ENCODE measurements at regions not wholly inside any gene's neighbourhood (a gene's known extent, or its start where the extent isn't known, plus 50 kb on each side); places are given as distances from the start of the nearest gene placed in this dataset.
A peak's percentile ranks its signal among the peaks of the same experiment; 100 is the strongest.
"Not testable (repeated sequence)": the region's sequence is repeated elsewhere in the genome, so short reads cannot be mapped to it uniquely, and the experiment has no call there.

DNA sequence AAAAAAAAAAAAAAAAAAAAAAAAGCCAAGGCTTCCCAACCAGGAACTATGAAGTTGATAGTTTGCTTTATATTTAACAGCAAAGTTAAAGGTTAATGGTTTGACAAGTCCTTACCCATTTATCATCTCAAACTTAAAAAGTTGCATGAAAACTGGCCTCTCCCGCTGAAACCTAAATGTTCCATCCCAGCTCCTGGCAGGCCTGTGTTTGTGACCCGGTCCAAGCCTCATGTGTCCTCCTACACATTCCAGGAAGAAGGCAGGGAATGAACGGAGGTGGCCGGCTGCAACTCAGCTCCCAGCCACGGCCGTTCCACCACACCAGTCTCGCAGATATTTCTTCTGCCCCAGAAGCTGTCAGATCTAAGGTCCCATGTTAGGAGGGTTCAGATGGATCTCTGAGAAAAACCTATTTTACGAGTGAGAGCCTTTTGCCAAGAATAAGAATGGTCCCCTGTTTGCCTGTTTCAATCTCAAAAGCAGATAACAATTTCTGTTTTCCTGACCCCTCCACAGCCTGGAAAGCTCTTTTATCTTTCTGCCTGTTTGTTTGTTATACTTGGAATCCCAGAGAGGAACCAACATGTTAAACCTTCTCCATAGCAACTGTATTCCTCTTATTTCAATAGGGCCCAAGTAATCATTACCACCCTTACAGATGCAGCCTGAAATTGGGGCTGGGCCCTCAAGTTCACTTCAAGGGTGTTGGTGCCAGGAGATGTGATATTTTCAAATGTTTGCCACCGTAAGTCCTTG, 56.5 kb downstream of the KCTD12 start:
- DNase-seq (ENCODE audit: low spot score), result no peak

DNA sequence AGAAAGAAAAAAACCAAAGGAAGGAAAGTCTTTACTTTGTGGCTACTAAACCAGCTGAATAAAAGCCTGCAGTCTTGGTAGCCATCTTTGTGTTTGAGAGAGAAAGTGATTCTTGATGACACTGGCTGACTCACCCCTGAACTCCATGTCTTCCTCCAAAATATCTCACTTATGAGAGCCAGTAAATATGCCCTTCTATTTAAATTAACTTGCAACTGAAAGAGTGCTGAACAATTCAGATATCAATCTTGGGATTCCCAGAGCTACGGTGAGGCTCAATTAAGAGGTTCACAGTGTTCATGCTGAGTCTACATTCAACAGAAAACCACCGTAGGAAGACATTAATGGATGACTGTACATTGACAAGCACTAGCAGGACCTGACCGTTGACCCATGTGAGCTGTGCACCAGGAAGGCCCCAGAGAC, 57.9 kb downstream of the KCTD12 start:
- no peak for DNase-seq (ENCODE audit: low spot score)

DNA sequence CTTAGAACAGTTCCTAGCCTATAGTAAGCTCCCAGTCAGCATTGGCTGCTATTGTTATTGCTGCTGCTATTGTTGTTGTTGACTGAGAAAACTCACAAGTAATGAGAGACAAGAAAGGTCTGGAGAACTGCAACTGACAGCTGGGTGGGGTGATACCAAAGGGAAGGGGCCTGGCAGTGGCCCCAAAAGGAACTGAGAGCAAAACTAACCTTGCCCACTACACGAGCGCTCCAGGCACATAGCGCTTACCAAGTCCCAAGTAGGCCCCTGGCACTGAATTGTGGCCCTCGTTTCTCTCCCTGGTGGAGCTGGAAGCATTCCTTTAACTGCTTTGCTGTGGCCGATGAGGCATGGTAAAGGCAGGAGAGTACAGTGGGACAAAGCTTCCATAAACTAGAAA, 59.7 kb downstream of the KCTD12 start:
- peak; percentile 33 for DNase-seq (ENCODE audit: low spot score)

DNA sequence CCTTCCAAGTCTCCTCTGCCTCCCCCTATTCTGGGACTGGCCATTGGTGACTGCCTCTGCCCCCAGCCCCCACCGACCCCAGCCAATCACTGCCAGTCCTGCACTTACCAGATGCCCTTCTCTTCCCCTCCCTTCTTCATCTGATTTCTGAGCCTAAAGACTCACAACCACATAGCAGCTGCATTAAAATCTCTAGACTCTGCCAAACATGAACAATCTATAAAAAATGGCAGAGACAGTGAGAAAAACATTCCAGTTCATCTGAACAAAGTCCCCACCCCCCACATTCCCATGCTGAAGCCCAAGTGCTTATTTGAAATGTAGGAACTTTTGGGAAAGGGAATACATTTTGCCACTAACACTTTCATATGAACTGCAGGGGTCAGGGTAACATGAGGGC, 60.8 kb downstream of the KCTD12 start:
- DNase-seq (ENCODE audit: low spot score), result no peak

DNA sequence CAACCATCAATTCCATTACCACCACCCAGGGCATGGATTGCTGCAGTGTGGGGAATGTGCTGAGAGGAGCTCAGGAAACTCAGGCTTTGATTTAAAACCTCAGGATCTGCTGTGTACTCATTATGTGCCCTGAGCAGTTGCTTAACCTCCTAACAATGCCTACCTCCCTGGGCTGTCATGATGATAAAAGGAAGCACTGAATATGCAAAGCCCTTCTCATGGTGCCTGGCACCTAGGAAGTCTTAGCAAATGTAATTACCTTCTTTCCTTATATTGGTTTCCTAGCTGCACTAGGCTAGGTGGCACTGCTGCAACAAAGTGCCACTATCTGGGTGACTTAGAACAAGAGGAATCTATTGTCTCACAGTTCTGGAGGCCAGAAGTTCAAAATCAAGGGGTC, 62.2 kb downstream of the KCTD12 start:
- no peak for DNase-seq (ENCODE audit: low spot score)

DNA sequence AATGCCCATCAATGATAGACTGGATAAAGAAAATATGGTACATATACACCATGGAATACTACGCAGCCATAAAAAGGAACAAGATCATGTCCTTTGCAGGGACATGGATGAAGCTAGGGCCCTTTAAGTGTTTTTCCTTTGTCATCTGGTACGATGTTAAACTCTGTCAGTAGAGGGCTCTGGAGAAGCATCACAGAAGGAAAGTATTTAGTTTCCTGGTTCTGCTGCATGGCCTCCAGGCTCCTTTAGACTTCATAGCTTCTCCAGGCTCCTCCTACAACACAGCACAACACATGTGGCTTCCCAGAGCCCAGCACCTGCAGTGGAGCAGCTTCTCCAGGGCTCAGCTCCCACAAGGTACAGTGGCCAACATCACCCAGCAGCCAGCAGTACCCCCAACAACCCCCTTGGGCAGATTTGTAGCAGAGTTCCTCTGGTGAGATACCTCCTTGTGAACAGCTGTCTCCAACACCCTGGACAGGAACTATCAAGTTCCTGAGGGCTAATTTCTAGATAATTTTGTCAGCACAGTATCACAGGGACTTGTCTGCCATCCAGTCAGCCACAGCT, 63.4 kb downstream of the KCTD12 start:
- peak; percentile 63 for DNase-seq (ENCODE audit: low spot score)

DNA sequence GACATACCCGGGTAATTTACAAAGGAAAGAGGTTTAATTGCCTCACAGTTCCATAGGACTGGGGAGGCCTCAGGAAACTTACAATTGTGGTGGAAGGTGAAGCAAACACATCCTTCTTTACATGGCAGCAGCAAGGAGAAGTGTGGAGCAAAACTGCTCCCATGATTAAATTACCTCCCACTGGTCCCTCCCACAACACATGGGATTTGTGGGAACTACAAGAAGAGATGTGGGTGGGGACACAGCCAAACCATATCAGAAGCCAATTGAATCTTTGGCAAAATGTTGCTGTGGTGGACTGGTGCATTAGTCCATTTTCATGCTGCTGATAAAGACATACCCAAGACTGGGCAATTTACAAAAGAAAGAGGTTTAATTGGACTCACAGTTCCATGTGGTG, 65.0 kb downstream of the KCTD12 start:
- DNase-seq (ENCODE audit: low spot score), result not testable (repeated sequence)

DNA sequence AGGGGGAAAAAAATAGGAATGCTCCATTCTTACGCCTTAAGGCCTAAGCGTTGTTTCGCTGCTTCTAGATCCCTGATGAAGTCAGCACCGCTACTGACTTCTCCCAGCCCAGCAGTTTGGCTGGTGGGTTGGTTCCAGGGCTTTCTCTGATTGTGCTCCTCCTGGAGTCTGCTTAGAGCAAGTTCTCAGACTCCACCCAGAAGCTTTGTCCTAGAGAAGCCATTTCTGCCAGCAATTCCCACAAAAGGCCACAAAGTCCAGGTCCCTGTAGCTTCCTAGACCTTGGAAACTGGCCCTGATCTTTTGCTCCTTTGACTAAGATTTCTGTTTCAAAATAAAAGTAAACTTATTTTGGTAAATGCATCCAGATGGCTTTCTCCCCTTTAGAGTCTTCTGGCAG, 65.4 kb downstream of the KCTD12 start:
- DNase-seq (ENCODE audit: low spot score), result no peak

DNA sequence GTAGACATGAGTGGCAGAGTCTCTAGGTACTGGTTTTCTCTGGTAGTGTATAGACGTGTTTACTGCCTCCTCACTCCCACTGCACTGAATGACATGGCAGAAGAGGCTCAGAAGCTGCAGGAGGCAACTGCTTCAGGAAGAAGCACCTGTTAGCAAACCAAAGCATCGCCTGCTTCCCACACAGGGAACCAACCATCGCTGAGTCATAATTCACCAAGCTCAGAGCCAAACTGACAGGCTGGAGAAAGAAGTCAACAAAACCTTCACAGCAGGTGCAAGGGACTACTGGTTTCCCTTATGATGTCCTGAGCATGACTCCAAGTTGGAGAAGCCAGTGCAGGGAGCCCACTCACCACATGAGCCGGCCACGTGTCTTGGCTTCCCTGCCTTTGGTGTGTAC, 69.8 kb downstream of the KCTD12 start:
- no peak for DNase-seq (ENCODE audit: low spot score)

DNA sequence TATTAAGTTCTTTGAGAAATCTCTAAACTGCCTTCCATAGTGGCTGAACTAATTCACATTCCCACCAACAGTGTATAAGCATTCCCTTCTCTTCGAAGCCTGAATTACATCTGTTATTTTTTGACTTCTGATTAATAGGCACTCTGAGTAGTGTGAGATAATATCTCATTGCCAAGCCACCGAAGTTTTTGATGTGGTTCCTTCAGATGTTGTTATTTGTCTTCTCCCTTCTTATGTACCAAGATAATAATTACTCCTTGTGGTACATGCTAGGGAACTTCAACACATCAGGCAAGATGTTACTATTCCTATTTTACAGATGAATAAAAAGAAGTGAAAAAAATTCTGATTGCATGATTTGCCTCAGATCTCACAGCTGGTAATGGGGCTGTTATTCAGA, 70.9 kb downstream of the KCTD12 start:
- no peak for DNase-seq (ENCODE audit: low spot score)

DNA sequence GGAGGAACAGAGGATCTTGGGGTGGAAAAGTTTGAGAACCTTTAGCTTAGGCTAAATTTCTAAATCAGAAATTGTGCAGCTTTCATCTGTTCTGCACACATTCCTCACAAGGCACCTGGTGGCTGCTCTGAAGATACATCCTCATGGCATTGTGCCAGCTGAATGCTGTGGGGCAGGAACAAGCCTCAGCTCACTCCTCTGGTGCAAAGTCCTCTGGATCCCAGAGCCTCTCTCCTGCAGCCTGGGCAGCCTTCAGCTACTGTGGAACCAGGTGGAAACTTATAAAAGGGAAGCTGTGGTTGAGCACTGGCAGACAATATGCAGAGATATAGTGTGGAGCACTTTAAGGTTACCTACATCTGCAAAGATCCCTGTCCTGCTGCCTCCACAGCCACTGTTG, 72.3 kb downstream of the KCTD12 start:
- peak; percentile 20 for DNase-seq (ENCODE audit: low spot score)

DNA sequence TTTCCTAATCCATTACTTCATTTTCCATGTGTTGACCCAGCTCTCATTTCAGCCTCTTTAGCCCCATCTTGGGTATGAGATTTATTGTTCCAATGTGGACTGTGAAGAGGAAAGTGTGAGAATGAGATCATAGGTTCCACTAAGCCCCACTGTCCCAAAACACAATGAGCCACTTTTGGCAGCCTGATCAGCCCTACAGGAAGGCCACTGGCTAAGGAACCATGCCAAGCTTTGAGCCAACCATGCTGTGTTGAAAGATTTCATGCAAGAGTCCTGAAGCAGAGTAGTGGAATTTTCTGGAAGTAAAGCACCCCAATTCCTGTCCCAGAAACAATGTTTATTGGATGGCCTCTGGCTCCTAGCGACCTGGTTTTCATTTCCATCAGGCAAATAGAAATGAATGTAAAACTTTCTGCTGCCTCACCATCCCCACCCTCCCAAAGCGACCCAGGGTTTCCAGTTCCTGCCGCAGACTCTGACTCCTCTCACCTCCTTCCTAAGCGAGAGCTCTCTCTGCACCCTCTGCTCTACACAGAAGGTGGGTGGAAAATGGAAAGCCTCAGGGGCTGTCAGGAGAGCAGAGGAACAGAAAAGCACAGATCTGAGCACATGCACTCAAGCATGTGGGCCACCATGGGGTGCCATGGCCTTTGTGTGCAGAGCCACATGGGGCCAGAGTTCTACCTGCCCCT, 73.1 kb downstream of the KCTD12 start:
- DNase-seq (ENCODE audit: low spot score), result peak; percentile 24

DNA sequence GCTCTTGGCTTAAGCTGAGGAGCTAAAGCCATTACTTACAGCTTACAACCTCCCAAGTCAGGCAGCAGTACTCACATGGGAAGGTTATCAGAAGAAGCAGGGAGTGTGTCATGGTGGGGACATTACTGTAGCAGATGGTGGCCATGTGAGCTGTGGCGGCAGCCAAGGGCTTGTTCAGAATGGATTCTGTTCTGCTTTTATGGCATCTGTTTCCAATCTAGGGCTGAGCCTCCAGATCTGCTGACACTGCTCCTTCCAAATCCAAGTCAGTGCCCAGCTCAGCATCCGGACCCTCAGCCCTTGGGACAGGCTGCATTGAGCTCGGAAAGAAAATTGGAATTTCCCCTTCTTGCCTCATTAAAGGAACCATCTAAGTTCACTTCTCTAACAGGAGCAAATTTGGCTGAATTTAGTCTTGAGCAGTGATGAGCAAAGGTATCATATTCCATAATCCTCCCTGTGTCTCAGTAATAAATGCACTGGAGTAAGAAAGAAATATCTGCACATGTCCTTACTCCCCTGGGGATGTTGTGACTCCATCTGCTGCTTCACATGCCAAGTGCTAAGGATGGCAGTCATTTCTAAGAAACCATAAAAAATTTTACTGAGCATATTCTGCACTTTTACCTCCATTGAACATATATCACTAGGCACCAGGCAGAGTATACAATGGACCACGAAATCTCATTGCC, 73.9 kb downstream of the KCTD12 start:
- DNase-seq (ENCODE audit: low spot score), result peak; percentile 85

DNA sequence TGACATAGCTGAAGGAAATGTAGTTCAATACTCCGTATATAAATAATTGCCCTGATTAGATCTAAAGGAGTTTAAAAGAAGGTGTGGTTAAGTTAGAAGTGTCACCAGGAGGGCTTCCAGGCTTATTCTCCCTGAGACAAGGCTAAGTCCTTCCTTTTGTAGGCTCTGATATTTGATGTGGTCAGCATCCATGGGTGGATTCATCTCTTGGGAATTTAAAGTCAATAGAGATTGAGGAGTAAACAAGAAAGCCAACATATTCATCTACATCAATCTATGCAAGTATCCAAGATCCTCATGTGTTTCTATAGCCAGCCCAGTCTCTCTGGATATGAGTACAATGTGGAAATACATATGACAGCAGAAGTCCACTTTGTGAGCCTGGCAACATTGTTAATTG, 76.8 kb downstream of the KCTD12 start:
- no peak for DNase-seq (ENCODE audit: low spot score)

DNA sequence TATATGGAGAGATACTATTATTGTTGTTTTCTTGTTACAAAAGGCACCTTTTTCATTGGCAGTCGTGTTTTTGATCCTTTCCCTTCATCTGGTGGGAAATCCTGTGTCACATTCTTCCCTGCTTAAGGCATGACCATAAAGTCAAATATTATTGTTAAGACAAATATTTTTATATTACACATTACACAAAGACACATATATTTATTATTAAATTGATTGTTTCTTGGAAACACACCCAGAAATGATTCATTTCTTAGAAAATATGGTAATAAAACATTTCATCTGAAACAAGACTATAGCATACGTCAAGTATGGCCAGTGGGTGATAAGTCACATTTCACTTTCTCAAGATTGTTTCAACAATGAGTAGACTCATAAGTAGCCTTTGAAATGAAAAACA, 77.3 kb downstream of the KCTD12 start:
- DNase-seq (ENCODE audit: low spot score), result no peak

DNA sequence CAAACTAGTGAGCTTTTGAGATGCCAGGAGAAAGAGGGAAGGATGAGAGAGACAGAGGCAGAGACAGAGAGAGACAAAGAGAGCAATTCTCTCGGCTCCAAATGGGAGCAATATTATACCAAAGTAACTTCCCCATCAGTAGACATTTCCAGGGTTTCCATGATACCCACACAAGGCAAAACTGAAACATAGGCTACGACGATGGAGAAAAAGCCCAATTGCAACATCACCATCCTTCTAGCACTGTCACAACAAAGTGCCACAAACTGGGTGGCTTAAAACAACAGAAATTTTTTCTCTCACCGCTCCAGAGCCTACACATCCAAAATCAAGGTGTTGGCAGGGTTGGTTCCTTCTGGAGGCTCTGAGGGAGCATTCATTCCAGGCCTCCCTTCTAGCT, 81.4 kb downstream of the KCTD12 start:
- DNase-seq (ENCODE audit: low spot score), result no peak

DNA sequence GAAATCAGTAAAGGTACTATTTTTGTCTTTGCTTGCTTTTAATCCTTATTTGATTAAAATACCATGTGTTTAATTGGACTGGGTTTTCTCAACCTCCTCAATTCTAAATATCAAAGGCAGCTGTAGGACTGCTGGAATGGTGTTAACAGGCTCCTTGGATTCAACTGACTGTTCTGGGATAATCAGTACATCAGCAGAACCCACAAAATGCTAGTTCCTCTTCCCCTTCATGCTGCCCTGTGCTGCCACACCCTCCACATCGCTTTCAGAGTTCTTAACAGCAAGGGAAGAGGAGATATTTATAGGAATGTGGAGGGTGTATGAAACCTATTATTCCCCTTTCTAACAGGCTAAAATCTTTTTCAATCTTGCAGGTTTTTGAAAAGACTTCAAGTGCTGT, 82.4 kb downstream of the KCTD12 start:
- peak; percentile 66 for DNase-seq (ENCODE audit: low spot score)

DNA sequence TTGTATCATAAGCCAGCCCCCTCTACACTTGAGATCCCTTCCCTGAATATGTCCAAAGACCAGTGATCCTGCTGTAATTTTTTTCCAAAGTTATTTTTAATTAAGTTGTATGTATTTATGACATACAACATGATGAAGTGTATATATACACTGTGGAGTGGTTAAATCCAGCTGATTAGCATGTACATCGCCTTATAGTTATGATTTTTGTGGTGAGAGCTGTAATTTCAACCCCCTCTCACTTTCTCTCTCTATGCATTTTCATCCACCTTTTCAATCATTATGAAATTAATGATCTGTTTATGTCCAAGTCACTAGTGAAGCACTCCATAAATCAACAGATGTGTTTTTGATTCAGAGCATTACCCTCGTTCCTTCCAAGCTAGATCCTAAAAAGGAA, 85.3 kb downstream of the KCTD12 start:
- DNase-seq (ENCODE audit: low spot score), result no peak

DNA sequence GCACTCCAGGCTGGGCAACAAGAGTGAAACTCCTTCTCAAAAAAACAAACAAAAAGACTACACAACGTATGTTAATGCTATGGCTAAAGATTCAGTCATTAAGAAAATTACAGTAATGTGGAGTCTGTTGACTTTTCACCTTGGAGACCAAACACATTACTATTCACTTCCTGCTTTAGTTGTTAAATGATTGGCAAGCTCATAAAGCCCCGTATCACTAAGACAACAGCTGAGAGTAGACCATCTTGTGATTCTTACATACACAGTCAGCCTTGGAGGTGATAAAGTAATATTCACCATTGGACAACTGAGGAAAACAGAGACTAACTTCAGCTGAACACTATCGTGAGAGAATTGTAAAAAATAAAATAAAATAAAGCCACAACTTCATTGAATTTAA, 86.5 kb downstream of the KCTD12 start:
- no peak for DNase-seq (ENCODE audit: low spot score)

DNA sequence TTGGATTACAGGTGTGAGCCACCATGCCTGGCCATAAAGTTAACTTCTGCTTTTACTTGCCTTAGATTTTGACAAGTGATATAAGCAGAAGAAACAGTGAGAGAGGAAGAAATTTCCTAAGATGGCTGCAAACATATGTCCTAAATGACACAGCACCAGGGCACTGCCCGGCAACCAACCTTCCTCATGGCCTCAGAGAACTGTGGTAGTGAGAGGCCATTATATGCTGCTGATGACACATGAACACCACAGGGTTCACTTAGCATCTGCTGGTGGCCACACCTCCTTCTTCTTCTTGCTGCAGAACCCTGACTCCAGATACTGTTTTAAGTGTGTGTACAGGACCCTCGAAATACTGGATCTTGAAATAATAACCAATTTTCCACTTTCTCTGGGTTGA, 88.2 kb downstream of the KCTD12 start:
- no peak for DNase-seq (ENCODE audit: low spot score)

DNA sequence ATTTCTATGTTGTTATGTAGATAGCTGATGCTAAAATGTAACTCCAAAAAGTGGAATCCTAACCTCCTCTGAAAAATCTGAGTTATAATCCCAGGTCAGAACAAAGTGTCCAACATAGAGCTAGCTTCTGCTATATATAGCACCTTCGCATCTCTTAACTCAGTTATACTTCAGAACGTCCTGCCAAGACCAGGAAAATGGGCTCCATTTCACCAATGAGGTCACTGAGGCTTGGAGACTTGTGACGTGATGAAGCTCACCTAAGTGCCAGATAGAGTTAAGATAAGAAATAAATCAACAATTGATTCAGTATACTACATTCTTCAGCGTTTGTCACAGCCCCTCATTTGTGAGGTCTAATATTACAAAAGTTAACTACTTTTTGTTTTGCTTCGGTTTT, 88.8 kb downstream of the KCTD12 start:
- DNase-seq (ENCODE audit: low spot score), result no peak

DNA sequence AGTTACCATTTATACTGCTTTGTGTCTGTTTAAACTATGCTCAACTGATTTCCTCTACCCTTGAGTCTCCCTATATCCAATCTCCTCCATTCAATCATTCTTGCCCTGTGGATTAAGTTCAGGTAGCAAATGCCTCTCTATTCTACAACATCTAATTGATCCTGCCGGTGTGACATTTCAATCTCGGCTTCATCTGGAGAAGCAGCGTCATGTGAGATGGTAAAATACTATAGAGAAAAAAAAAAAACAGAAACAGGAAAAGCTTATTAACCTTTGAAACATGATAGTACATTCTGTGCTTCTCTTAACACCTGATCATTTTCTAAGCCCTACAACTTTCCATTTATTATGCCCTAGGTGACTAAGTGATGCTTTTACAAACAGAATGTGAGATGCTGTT, 89.4 kb downstream of the KCTD12 start:
- DNase-seq (ENCODE audit: low spot score), result no peak
